ENCODE measurements at regions not wholly inside any gene's neighbourhood (a gene's known extent, or its start where the extent isn't known, plus 50 kb on each side); places are given as distances from the start of the nearest gene placed in this dataset.

DNA sequence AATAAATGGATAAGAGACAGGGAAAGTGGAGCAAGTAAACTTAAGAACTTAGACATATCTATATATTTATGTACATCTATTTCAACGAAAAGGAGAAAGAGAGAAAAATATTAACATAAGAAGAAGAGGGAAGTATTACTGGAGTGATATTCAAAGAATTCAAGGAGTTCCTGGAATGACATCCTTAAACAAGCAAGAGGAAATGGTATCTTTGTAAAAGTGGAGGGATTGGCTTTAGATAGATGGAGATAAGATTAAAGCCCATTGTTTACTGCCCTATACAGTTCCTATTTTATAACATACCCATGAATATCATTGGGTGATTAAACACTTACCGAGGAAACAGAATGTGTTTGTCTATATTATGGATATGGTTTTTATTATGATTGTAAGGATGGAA, 1036.3 kb downstream of the TTLL7 start:
- 53% methylated on average over 2 of the region's 2 CpGs for WGBS (ENCODE audit: insufficient coverage, low coverage, low lambda C conversion rate, missing lambda C conversion rate)
- H3K4me3 ChIP-seq = no peak overlapping the region
- H3K36me3 ChIP-seq = no peaks in the 10 kb centered on the region
- H3K9me3 ChIP-seq = no peaks in the 10 kb centered on the region
- ATAC-seq (no peak), DNase-seq (no peak)
- H3K27me3 ChIP-seq = no peaks in the 10 kb centered on the region
- no peak overlapping the region for H3K27ac ChIP-seq
- TF ChIP-seq POLR2A (IDR thresholded peaks at IDR 0.05) = no peak
- TF ChIP-seq, protein P1, sequence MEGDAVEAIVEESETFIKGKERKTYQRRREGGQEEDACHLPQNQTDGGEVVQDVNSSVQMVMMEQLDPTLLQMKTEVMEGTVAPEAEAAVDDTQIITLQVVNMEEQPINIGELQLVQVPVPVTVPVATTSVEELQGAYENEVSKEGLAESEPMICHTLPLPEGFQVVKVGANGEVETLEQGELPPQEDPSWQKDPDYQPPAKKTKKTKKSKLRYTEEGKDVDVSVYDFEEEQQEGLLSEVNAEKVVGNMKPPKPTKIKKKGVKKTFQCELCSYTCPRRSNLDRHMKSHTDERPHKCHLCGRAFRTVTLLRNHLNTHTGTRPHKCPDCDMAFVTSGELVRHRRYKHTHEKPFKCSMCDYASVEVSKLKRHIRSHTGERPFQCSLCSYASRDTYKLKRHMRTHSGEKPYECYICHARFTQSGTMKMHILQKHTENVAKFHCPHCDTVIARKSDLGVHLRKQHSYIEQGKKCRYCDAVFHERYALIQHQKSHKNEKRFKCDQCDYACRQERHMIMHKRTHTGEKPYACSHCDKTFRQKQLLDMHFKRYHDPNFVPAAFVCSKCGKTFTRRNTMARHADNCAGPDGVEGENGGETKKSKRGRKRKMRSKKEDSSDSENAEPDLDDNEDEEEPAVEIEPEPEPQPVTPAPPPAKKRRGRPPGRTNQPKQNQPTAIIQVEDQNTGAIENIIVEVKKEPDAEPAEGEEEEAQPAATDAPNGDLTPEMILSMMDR (IDR thresholded peaks at IDR 0.05) = no peak
- intact Hi-C loops (cut with DNase I) = no loop called here
- no peaks in the 10 kb centered on the region for H3K4me1 ChIP-seq

DNA sequence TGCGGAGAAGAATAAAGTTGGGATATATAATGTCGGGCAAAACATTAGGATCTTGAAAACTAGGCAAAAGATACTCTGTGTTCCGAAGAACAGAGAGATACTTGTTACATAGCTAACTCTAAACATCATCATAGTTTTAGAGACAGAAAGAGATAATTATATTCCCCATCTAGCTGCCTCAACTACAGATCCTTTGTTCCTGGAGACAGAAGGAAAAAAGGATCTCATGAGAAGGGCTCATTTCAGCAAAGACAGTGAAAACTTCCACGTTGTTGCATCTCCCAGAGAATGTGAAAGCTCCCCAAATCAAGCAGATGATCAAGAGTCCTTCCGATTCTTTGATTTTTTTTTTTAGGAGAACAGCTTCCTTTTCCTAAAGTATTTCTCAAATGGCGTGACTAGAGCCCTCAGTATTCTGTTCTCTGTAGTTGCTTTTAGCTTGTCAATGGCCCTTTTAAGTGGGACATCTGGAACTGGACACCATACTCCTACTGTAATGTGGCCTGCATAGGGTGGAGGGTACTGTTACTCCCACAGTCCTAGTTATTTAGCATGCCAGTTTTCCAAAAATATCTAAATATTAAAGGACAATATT, 1048.2 kb downstream of the TTLL7 start:
- Histone ChIP-seq H3K27ac (no peak overlapping the region), H3K9me3 (no peaks in the 10 kb centered on the region)

DNA sequence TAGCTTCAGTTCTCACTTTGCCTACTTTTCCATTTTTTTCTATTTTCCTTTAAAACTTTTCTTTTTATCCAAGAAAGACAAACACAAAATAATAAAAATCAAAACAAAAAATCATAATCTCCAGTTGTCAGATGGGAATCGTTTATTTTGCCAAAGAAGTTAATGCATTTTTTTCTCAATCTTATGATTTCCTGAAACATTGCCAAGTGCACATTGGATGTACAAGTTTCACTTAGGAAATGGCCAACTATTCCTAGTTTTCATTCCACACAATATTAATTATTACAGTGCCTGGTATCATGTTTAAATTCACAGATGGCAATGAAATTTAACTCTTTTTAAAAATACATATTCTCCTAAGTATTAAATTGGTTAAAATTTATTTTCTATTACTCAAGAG, 1050.5 kb downstream of the TTLL7 start:
- H3K36me3 ChIP-seq = no peaks in the 10 kb centered on the region
- H3K4me3 ChIP-seq = no peak overlapping the region
- no peak for TF ChIP-seq POLR2A (IDR thresholded peaks at IDR 0.05)
- TF ChIP-seq, protein P1 (IDR thresholded peaks at IDR 0.05) = no peak
- 24% methylated on average over 1 of the region's 1 CpG for WGBS (ENCODE audit: insufficient coverage, low coverage, low lambda C conversion rate, missing lambda C conversion rate)
- H3K27ac ChIP-seq = no peak overlapping the region
- H3K9me3 ChIP-seq = no peaks in the 10 kb centered on the region
- DNase-seq = no peak
- intact Hi-C loops (cut with DNase I) = no loop called here
- H3K4me1 ChIP-seq = no peaks in the 10 kb centered on the region
- H3K27me3 ChIP-seq = no peaks in the 10 kb centered on the region
- ATAC-seq = no peak

More for the DNA sequence above, 1048.2 kb downstream of the TTLL7 start:
- ATAC-seq = no peak
- intact Hi-C loops (cut with DNase I) = no loop called here
- H3K4me3 ChIP-seq = no peak overlapping the region
- TF ChIP-seq, protein P1 (IDR thresholded peaks at IDR 0.05) = no peak
- no peak for TF ChIP-seq POLR2A (IDR thresholded peaks at IDR 0.05)
- no peaks in the 10 kb centered on the region for H3K27me3 ChIP-seq
- WGBS (ENCODE audit: insufficient coverage, low coverage, low lambda C conversion rate, missing lambda C conversion rate) = 76% methylated on average over 6 of the region's 6 CpGs
- no peaks in the 10 kb centered on the region for H3K4me1 ChIP-seq
- no peaks in the 10 kb centered on the region for H3K36me3 ChIP-seq
- no peak for DNase-seq

DNA sequence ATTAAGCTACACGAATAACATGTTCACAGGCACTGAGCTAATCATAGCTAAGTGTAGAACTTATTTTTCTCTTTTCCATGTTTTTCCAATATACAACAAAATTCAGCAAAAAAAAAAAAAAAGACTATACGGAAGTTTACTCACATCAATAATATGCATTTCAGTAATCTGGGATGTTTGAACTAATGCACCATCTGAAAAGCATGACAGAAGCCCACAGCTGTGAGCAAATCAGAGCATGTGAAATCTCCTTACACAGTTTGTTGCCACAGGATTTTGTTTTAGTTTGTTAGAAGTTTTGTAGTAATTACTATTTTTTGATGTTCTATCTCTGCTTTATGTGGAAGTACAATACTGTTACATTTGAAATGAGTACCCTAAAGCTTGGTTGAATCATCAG, 1051.7 kb downstream of the TTLL7 start:
- TF ChIP-seq POLR2A (IDR thresholded peaks at IDR 0.05) = no peak
- TF ChIP-seq, protein P1 (IDR thresholded peaks at IDR 0.05) = no peak
- intact Hi-C loops (cut with DNase I) = no loop called here
- H3K36me3 ChIP-seq = no peaks in the 10 kb centered on the region
- no peaks in the 10 kb centered on the region for H3K27me3 ChIP-seq
- DNase-seq = no peak
- 62% methylated on average over 2 of the region's 2 CpGs for WGBS (ENCODE audit: insufficient coverage, low coverage, low lambda C conversion rate, missing lambda C conversion rate)
- H3K4me1 ChIP-seq = no peaks in the 10 kb centered on the region
- H3K27ac ChIP-seq = no peak overlapping the region
- no peaks in the 10 kb centered on the region for H3K9me3 ChIP-seq
- H3K4me3 ChIP-seq = no peak overlapping the region
- no peak for ATAC-seq

Data from right lobe of liver (tissue), 6 donors.